Activated T-helper 2 cell treated with anti-CD3 and anti-CD28 coated beads, Interferon-gamma antibody, Interleukin-2, Interleukin-4, amounts not matched to agents 10 μg/mL and 5 μg/mL and 100 μg/mL, durations not matched to agents 14 hours and 24 hours and 36 hours (primary cell): ENCODE measurements at regions not wholly inside any gene's neighbourhood (a gene's known extent, or its start where the extent isn't known, plus 50 kb on each side); places are given as distances from the start of the nearest gene placed in this dataset.

ENCODE experiments used
- DNase-seq: peaks from one replicate; pipeline ENCODE4 v3.0.0; 2021; ENCODE audit warnings: low spot score
- H3K27ac Mint-ChIP-seq: one replicate; pipeline ENCODE4 v1.8.0; 2021; ENCODE audit warnings: mixed read lengths
- H3K27me3 Mint-ChIP-seq: one replicate; pipeline ENCODE4 v1.8.0; 2021; ENCODE audit warnings: low read depth, mixed read lengths
- H3K36me3 Mint-ChIP-seq: one replicate; pipeline ENCODE4 v1.8.0; 2021; ENCODE audit warnings: low read depth, mixed read lengths
- H3K4me1 Mint-ChIP-seq: one replicate; pipeline ENCODE4 v1.8.0; 2021; ENCODE audit warnings: low read depth, mixed read lengths
- H3K4me3 Mint-ChIP-seq: one replicate; pipeline ENCODE4 v1.8.0; 2021; ENCODE audit warnings: low read depth, mild to moderate bottlenecking, moderate library complexity, mixed read lengths
- H3K9me3 Mint-ChIP-seq: one replicate; pipeline ENCODE4 v1.8.0; 2021; ENCODE audit warnings: mixed read lengths
- intact Hi-C: fragments of 100-400 bp; cut with micrococcal nuclease; formaldehyde crosslinking; loops from one replicate; pipeline ENCODE4 v1.15.1; 2023

DNA sequence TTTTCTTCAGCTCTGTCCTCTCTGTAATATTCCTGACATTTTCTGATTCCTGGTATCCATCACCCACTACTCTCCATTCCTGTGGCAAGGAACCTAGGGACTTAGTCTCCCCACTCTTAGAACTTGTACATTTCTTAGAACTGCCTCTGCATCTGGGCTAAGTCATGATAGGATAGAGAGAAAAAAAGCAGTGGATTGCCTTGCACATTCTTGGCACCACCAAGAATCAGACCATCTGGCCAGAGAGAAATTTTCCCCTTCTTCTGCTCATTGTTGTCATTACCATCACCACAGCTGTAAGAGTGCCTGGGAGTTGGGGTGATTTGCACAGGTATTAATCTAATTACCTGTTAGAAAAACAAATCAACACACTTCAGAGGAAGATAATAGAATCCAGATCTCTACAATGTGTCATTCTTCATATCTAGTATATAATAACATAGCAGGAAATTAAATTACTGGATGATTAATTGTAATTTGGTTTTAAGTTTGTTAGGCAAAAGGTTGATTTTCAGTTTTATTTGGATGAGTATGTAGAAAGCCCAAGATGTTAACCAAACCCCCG is 264.8 kb upstream of the ZPLD1 start:
- H3K27ac Mint-ChIP-seq, result no peak overlapping the region
- intact Hi-C loops, result no loop called here
- H3K36me3 Mint-ChIP-seq, result no peaks in the 10 kb centered on the region
- H3K4me1 Mint-ChIP-seq, result no peaks in the 10 kb centered on the region
- H3K4me3 Mint-ChIP-seq, result no peak overlapping the region
- DNase-seq, result no peak
- H3K27me3 Mint-ChIP-seq, result peaks cover 17% of the 10 kb centered on the region
- H3K9me3 Mint-ChIP-seq, result peaks cover 4% of the 10 kb centered on the region

DNA sequence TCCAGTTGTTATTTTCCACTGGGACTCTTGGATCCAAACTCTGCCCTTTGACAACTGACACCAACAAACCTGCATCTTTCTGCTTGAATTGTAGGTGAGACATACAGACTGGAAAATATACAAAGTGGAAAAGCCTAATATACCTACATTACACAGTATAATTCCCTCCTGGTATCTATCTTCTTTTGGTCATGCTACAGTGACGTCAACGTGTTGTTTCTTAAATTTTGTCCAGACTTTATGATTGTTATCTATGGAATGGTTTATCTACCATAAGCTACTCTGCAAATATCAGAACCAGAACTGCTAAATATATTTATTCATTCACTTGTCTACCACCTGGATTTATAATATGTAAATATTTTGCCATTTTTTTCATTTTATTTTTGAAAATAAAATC is 264.3 kb upstream of the ZPLD1 start:
- intact Hi-C loops, result no loop called here
- DNase-seq, result no peak
- H3K9me3 Mint-ChIP-seq, result peaks cover 4% of the 10 kb centered on the region
- no peaks in the 10 kb centered on the region for H3K4me1 Mint-ChIP-seq
- no peak overlapping the region for H3K4me3 Mint-ChIP-seq
- peaks cover 17% of the 10 kb centered on the region for H3K27me3 Mint-ChIP-seq
- H3K36me3 Mint-ChIP-seq, result no peaks in the 10 kb centered on the region
- H3K27ac Mint-ChIP-seq, result no peak overlapping the region

DNA sequence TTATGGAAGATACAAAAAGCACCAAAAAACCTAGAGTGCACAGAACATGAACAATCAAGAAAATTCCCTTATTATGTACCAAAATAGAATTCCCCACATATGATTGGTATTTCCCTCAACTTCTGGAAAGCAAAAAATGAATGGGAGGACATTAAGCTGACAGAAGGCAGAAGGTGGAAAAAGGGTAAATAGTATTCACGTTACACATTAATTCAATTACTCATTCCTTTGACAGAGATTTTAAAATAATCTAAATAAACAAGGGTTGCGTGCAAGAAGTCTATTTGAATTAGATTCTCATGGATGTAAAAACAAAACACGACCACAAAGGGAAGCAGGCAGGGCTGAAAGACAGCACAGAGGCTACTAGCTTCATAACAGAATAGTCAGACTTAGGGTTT is 260.5 kb upstream of the ZPLD1 start:
- no peaks in the 10 kb centered on the region for H3K36me3 Mint-ChIP-seq
- H3K4me3 Mint-ChIP-seq, result no peak overlapping the region
- H3K9me3 Mint-ChIP-seq, result no peaks in the 10 kb centered on the region
- H3K27ac Mint-ChIP-seq, result no peak overlapping the region
- H3K4me1 Mint-ChIP-seq, result no peaks in the 10 kb centered on the region
- H3K27me3 Mint-ChIP-seq, result peaks cover 17% of the 10 kb centered on the region
- intact Hi-C loops, result no loop called here
- no peak for DNase-seq

DNA sequence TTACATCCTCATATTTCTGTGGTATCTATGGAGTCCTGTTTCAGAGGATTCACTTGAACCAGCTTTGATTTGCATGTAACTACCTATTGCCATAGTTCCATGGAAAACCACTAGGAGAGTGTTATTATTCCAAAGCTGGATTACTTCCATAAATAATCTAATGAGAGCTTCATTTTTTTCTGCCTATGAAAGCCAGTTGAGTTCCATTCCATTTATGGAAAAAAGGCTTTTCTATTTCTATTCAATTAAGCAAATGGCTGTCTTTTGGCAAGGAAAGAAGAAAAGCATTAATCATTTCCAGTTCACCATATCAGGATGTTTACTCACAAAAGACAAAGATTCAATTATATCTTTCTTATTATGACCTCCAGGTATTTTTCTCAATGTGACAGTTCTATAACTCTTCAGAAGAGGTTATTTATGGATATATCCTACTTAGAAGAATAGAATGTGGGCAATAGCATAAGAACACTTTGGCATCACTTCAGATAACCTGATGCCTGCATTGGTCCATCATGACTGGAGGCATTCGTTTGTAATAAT is 259.9 kb upstream of the ZPLD1 start:
- intact Hi-C loops, result no loop called here
- Mint-ChIP-seq H3K36me3 (no peaks in the 10 kb centered on the region), H3K4me3 (no peak overlapping the region), H3K27me3 (peaks cover 18% of the 10 kb centered on the region), H3K4me1 (peaks cover 3% of the 10 kb centered on the region), H3K9me3 (no peaks in the 10 kb centered on the region), H3K27ac (no peak overlapping the region)
- no peak for DNase-seq

DNA sequence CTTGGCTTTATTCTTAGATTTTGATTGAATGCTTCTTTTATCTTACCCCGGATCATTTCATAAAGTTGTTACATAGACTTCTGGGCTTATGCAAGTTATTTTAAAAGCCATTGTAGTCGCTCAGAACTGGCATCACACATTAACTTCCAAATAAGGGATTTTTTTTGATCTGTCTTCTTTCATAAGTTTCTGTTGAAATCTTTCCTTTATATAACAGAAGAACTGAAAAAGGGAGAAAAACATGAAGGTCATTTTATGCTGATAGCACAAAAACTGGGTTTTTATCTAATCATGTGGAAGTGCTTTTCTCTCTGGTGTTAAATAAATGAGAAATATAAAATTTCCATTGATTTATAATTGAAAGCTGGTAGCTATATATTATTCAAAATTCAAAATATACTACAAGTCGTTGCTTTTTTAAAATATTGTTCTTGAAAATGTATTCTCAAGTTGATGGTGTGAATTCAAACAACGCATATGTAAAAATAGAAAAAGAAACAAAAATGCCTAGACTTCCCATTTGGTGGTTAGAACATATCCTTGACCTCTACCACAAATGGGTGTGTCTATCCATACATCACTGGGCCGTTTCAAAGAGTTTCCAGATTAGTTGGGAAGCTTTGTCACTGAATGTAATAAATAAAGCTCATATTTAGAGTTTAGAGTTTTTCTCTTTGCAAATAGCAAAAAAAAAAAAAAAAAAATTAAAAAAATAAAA is 258.3 kb upstream of the ZPLD1 start:
- H3K4me1 Mint-ChIP-seq, result peaks cover 3% of the 10 kb centered on the region
- no peak overlapping the region for H3K4me3 Mint-ChIP-seq
- H3K27me3 Mint-ChIP-seq, result peaks cover 9% of the 10 kb centered on the region
- intact Hi-C loops, result no loop called here
- no peak for DNase-seq
- no peaks in the 10 kb centered on the region for H3K9me3 Mint-ChIP-seq
- no peaks in the 10 kb centered on the region for H3K36me3 Mint-ChIP-seq
- no peak overlapping the region for H3K27ac Mint-ChIP-seq

DNA sequence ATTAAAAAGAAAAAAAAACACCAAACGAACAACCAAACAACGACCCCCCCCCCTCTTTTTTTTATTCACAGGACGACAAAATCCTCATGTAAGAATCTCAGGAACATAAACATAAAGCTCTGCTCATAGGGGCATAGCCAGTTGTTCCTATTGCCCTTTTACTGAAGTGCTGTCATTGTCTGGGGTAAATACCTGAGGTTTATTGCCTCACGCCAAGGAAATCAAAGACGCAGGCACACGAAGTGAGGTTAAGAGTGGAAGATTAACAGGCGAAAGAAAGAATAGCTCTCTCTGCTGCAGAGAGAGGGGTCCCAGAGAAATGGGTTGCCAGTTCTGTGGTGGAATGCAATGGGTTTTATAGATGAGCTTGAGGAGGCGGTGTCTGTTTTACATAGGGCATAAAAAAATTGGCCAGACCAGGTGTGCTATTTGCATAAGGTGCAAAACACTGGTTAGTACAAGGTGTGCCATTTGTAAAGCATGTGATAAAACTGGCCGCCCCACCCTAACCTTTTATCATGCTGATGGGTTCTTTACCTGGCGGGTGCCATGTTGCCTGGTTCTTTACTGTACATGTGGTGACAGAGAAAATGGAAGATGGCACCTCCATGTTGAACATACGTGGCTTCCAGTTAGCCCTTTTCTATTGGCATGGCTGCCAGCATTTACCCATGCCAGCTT is 257.6 kb upstream of the ZPLD1 start:
- Mint-ChIP-seq H3K27me3 (peaks cover 7% of the 10 kb centered on the region), H3K9me3 (no peaks in the 10 kb centered on the region), H3K4me1 (peaks cover 3% of the 10 kb centered on the region), H3K36me3 (no peaks in the 10 kb centered on the region), H3K27ac (no peak overlapping the region), H3K4me3 (no peak overlapping the region)
- intact Hi-C loops, result no loop called here
- no peak for DNase-seq

DNA sequence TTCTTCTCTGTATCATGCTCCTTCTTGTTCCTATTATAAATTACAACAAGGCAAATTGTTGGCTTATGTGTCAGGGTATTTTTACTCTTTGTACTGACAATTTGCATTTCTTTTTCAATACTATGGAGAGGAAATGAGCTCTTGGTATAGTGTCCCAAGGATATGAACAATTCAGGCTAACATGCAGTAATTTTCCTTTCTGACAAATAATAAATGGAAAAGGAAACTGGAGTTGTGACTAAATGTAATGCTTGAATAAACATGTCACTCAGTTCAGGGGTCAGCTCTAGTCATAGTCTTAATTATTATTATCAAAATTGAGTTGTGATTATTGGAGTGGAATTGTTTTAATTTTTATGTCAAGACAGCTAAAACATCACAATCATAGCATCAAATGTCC is 256.0 kb upstream of the ZPLD1 start:
- no peak overlapping the region for H3K4me3 Mint-ChIP-seq
- H3K27me3 Mint-ChIP-seq, result peaks cover 4% of the 10 kb centered on the region
- DNase-seq, result no peak
- no peak overlapping the region for H3K27ac Mint-ChIP-seq
- H3K4me1 Mint-ChIP-seq, result peaks cover 3% of the 10 kb centered on the region
- H3K9me3 Mint-ChIP-seq, result no peaks in the 10 kb centered on the region
- H3K36me3 Mint-ChIP-seq, result no peaks in the 10 kb centered on the region
- intact Hi-C loops, result no loop called here

DNA sequence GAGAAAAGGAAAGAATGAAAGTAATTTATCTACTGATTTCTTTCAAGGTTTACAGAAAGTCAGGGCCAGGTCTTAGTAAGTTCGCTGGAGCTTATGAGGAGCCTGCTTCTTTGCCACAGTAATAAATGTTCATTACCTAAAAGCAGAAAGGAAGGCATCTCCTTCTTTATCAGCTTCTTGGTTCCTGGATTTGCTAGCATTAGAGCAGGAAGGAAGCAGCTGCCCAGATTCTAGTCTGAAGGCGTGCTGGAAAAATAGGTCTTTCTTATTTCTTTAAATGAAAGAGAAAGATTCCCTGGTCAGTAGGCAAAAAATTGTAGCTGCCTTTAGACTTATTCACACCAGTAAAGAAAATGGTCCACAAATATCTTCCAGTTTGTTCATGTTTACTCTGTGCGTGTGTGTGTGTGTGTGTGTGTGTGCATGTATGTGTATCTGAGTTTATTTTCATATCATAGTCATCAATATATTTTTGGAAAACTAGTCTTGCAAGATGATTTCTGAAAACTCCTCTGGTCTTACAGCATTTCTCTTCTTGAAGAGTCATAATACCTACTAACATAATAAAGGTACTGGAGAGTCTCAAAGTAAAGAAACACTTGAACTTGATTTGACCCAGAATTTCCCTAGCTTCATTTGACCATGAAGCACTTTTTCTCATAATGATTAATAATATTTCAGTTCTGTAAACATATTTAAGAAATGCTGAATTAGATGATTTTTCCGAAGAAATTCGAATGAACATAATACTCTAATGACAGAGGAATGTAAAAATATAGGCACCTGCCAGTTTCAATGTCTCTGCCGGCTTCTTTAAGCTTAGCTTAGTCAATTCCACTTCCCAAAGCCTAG is 255.3 kb upstream of the ZPLD1 start:
- no peak overlapping the region for H3K27ac Mint-ChIP-seq
- no peaks in the 10 kb centered on the region for H3K9me3 Mint-ChIP-seq
- H3K27me3 Mint-ChIP-seq, result peaks cover 1% of the 10 kb centered on the region
- DNase-seq, result no peak
- H3K4me3 Mint-ChIP-seq, result peak overlapping the region; percentile 10
- no peaks in the 10 kb centered on the region for H3K36me3 Mint-ChIP-seq
- intact Hi-C loops, result no loop called here
- H3K4me1 Mint-ChIP-seq, result peaks cover 3% of the 10 kb centered on the region

DNA sequence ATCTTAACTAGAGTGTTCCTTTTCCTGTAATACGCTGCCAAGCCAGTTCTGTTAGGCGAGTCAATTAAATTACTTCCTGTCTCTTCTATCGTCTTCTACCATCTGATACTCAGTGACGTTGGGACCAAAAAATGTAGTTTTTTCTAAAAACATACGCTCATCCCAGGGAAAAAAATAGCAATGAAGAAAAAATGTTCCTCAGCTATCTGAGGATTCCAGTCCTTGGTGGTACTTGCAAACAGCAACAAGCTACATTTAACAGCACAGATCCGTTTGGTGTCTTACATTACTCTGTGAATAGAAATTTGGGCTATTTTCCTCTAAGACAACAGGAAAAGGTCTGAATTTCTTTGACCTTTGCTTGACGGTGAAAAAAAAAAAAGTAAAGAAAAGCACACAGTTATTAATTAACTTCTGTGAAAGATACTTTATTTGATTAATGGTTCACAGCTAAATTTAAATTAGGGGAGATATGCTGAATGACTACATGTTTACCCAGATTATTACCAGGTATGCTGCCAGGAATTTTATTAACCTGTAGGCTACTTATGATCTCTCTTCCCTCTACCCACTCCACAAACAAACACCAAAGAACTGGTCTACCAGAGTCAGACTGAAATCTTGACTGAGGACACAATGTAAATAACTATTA is 254.4 kb upstream of the ZPLD1 start:
- Mint-ChIP-seq H3K27ac (no peak overlapping the region), H3K27me3 (peaks cover 1% of the 10 kb centered on the region)
- no peak for DNase-seq

DNA sequence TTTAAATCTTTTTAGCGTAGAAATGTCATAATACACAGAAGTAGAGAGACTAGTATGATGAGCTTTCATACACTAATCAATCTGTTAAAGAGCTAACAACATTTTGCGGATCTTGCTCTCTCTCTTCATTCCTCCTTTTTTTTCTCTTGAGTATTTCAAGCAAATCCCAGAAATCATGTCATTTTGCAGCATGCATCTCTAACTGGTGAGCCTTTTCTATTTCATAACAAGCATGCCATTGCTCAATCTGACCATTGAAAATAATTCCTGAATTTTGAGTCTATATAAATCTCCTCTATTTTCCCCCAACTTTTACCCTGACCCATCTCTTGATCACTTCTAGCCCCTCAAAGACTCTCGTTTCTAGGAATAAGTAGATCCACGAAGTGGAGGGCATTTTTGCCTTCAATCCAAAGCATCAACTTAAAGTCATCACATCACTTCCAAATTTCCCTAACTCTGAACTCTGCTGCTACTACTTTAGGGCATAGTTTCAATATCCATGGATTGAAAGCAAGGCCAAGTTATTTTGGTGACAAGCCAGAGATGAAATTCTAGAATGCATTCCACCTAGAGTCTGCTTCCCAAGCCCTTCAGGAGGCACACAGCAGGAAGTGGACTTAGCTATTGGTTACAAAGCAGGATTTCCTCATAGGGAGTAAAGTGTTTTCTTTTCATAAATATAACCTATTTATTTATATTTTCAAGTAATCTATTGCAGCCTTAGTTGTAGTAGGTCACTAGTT is 253.5 kb upstream of the ZPLD1 start:
- H3K4me3 Mint-ChIP-seq, result no peak overlapping the region
- peaks cover 3% of the 10 kb centered on the region for H3K4me1 Mint-ChIP-seq
- H3K27ac Mint-ChIP-seq, result no peak overlapping the region
- no peaks in the 10 kb centered on the region for H3K9me3 Mint-ChIP-seq
- no peaks in the 10 kb centered on the region for H3K36me3 Mint-ChIP-seq
- intact Hi-C loops, result no loop called here
- H3K27me3 Mint-ChIP-seq, result peaks cover 1% of the 10 kb centered on the region
- no peak for DNase-seq

More for the DNA sequence above, 254.4 kb upstream of the ZPLD1 start:
- Mint-ChIP-seq H3K9me3 (no peaks in the 10 kb centered on the region), H3K4me1 (peaks cover 3% of the 10 kb centered on the region), H3K36me3 (no peaks in the 10 kb centered on the region), H3K4me3 (no peak overlapping the region)
- intact Hi-C loops, result no loop called here

DNA sequence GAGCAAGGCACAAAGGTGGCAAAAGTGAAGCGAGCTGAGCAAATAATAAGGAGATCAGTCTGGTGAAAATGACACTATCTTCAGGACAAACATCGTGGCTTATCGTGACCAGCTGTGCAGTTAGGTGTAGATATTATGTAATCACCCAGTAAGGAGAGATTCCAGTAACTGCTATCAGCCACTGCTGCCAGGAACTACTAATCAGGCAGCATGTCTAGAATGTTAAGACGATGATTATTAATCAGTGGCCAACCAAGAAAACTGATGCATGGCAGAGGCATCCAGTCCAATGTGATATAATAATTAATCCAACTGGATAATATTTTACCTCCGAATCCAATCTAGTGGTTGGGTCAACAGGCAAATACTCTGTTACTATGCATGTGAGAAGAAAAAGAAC is 252.7 kb upstream of the ZPLD1 start:
- Mint-ChIP-seq H3K9me3 (no peaks in the 10 kb centered on the region), H3K4me1 (peaks cover 3% of the 10 kb centered on the region), H3K36me3 (no peaks in the 10 kb centered on the region), H3K27me3 (peaks cover 1% of the 10 kb centered on the region), H3K4me3 (no peak overlapping the region), H3K27ac (no peak overlapping the region)
- no peak for DNase-seq
- intact Hi-C loops, result no loop called here

DNA sequence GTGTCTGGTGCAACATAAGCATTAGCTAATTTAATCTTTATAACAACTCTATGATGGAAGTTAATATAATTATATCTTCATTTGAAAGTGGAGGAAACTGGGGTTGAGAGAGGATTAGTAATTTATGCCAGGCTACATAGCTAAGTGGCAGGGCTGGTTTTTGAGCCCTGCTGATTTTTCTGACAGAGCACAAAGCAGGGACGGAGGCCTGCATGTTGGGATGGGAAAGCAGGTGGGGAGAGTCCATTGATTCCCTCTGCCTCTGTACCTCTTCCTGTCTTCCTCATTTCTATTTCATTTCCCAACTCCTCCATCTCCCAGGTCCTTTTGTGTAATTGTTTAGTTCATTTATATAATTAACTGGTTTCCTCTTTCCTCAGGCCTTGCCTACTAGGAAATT is 251.6 kb upstream of the ZPLD1 start:
- Mint-ChIP-seq H3K36me3 (no peaks in the 10 kb centered on the region), H3K9me3 (no peaks in the 10 kb centered on the region), H3K27me3 (peaks cover 1% of the 10 kb centered on the region), H3K4me3 (no peak overlapping the region), H3K27ac (no peak overlapping the region), H3K4me1 (peaks cover 3% of the 10 kb centered on the region)
- intact Hi-C loops, result no loop called here
- no peak for DNase-seq
